ENCODE measurements at regions not wholly inside any gene's neighbourhood (a gene's known extent, or its start where the extent isn't known, plus 50 kb on each side); places are given as distances from the start of the nearest gene placed in this dataset.

- no peak for TF ChIP-seq POLR2A (IDR thresholded peaks at IDR 0.05)
- TF ChIP-seq, protein P1, sequence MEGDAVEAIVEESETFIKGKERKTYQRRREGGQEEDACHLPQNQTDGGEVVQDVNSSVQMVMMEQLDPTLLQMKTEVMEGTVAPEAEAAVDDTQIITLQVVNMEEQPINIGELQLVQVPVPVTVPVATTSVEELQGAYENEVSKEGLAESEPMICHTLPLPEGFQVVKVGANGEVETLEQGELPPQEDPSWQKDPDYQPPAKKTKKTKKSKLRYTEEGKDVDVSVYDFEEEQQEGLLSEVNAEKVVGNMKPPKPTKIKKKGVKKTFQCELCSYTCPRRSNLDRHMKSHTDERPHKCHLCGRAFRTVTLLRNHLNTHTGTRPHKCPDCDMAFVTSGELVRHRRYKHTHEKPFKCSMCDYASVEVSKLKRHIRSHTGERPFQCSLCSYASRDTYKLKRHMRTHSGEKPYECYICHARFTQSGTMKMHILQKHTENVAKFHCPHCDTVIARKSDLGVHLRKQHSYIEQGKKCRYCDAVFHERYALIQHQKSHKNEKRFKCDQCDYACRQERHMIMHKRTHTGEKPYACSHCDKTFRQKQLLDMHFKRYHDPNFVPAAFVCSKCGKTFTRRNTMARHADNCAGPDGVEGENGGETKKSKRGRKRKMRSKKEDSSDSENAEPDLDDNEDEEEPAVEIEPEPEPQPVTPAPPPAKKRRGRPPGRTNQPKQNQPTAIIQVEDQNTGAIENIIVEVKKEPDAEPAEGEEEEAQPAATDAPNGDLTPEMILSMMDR (IDR thresholded peaks at IDR 0.05 in 4 of 5, conservative IDR thresholded peaks at IDR 0.05 in 1 of 5): no peak
Measured at GRCh38 chr20:53671370-53671769, 77.7 kb upstream of the ZNF217 start.

Data from gastrocnemius medialis (tissue), 4 donors.